ENCODE measurements at regions not wholly inside any gene's neighbourhood (a gene's known extent, or its start where the extent isn't known, plus 50 kb on each side); places are given as distances from the start of the nearest gene placed in this dataset.

- TF ChIP-seq POLR2AphosphoS5 (IDR thresholded peaks at IDR 0.05; ENCODE audit: low read depth) (no peak), CTCF (IDR thresholded peaks at IDR 0.05; ENCODE audit: insufficient read depth, low read length) (no peak), GABPA (IDR thresholded peaks at IDR 0.05; ENCODE audit: low read depth) (no peak)
Observed at GRCh38 chr4:43244688-43245382, 352.3 kb downstream of the GRXCR1 start.
